ENCODE measurements at regions not wholly inside any gene's neighbourhood (a gene's known extent, or its start where the extent isn't known, plus 50 kb on each side); places are given as distances from the start of the nearest gene placed in this dataset.

DNA sequence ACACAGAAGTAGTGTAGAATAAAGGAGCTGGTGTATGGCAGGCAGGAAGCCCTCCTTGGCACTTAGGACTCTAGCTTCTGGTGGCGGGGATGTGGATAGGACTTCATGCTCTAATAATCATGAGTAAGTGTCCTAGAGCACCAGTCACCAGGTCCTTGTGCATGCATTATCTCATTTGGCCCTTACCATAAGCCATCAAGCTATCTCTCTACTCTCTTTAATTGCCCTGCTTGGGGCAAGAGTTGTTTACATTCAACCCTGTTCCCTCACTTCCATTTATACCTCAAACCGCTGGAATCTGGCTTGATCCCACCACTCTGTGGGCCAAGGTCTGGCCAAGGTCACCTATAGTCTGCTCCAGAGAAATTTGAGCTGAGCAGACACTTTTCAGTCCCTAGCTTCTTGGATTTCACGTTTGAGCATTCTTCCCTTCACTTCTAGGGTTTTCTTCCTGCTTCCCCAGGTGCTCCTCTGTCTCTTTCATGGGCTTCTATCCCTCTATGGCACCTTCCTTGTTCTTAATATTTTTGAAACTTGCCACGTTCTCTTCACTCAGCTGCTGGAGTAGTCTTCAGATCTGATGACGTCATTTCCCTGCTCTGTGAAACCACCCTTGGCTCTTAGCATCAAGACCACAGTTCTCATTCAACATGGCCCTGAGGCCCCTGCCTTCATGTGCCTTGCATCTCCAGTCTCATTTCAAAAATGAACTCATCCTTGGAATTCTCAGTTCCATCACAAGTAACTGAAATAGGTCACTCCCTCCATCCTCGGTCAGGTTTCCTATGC, 94.9 kb upstream of the GATA6 start:
- TF ChIP-seq, protein P1, sequence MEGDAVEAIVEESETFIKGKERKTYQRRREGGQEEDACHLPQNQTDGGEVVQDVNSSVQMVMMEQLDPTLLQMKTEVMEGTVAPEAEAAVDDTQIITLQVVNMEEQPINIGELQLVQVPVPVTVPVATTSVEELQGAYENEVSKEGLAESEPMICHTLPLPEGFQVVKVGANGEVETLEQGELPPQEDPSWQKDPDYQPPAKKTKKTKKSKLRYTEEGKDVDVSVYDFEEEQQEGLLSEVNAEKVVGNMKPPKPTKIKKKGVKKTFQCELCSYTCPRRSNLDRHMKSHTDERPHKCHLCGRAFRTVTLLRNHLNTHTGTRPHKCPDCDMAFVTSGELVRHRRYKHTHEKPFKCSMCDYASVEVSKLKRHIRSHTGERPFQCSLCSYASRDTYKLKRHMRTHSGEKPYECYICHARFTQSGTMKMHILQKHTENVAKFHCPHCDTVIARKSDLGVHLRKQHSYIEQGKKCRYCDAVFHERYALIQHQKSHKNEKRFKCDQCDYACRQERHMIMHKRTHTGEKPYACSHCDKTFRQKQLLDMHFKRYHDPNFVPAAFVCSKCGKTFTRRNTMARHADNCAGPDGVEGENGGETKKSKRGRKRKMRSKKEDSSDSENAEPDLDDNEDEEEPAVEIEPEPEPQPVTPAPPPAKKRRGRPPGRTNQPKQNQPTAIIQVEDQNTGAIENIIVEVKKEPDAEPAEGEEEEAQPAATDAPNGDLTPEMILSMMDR (IDR thresholded peaks at IDR 0.05; ENCODE audit: insufficient read depth, low read length, poor library complexity, severe bottlenecking) = no peak
- TF ChIP-seq EZH2phosphoT487 (conservative IDR thresholded peaks at IDR 0.05; ENCODE audit: low read length) = no peak
